ENCODE measurements at regions not wholly inside any gene's neighbourhood (a gene's known extent, or its start where the extent isn't known, plus 50 kb on each side); places are given as distances from the start of the nearest gene placed in this dataset.

DNA sequence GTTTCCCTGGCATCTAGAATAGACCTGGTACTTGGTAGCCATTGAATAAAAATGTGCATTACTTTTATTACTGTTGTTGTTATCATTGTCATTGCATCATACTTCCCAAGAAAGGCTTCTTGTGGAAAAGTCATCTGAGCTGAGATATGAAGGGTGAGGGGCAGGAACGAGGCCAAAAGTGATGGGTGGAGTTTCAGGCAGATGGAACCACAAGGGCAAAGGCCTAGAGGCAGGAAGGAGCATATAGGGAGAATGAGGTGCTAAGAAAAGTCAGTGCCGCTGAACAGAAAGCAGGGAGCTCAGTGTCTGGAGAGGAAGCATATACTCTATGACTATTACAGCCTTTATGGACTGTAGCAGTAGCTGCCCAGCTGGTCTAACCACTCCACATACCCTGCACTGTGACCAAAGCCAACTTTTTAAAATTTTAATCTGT lies 219.3 kb downstream of the SPP2 start:
- no peak for DNase-seq (ENCODE audit: low read depth)
- TF ChIP-seq, protein P1, sequence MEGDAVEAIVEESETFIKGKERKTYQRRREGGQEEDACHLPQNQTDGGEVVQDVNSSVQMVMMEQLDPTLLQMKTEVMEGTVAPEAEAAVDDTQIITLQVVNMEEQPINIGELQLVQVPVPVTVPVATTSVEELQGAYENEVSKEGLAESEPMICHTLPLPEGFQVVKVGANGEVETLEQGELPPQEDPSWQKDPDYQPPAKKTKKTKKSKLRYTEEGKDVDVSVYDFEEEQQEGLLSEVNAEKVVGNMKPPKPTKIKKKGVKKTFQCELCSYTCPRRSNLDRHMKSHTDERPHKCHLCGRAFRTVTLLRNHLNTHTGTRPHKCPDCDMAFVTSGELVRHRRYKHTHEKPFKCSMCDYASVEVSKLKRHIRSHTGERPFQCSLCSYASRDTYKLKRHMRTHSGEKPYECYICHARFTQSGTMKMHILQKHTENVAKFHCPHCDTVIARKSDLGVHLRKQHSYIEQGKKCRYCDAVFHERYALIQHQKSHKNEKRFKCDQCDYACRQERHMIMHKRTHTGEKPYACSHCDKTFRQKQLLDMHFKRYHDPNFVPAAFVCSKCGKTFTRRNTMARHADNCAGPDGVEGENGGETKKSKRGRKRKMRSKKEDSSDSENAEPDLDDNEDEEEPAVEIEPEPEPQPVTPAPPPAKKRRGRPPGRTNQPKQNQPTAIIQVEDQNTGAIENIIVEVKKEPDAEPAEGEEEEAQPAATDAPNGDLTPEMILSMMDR (IDR thresholded peaks at IDR 0.05; ENCODE audit: insufficient read depth, low read depth, low read length, missing control alignments), result no peak
- no peak overlapping the region for H3K4me3 ChIP-seq (ENCODE audit: low read depth, low read length)

DNA sequence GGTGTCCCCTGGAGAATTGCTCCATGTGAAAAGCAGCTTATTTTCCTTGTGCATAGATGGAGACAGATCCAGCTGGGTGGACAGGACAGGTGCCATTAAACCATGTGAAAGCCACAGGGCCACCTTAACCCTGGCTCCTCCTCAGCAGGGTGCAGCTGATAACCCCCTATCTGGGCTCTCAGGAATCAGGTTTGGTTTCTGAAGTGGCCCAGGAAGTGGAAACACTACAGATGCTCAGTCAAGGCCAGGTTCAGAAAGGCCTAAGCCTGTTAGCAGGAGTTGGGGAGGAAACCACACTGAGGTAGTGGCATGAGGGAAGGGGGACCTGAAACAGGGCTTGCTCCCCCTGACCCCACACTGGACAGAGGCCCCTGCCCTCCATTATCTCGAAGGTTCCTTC lies 217.0 kb downstream of the SPP2 start:
- DNase-seq (ENCODE audit: low read depth), result peak; percentile 7
- no peak overlapping the region for H3K4me3 ChIP-seq (ENCODE audit: low read depth, low read length)
- TF ChIP-seq, protein P1 (IDR thresholded peaks at IDR 0.05; ENCODE audit: insufficient read depth, low read depth, low read length, missing control alignments), result no peak

DNA sequence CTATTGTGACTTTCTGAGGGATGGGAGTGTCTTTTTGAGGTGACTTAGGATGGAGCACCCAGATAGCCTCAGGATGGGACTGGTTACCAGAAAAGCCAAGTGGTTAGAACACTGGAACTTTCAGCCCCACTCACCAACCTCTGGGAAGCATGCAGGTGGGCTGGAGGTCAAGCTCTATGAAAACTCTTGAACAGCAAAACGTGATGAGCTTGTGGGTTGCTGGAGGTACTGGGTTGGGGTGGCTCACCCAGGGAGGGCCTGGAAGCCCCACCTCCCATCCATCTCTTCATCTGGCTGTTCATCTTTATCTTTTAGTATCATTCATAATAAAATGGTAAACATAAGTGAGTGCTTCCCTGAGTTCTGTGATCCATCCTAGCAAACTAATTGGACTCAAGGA lies 216.4 kb downstream of the SPP2 start:
- DNase-seq (ENCODE audit: low read depth), result no peak
- H3K4me3 ChIP-seq (ENCODE audit: low read depth, low read length), result no peak overlapping the region
- TF ChIP-seq, protein P1 (IDR thresholded peaks at IDR 0.05; ENCODE audit: insufficient read depth, low read depth, low read length, missing control alignments), result no peak

DNA sequence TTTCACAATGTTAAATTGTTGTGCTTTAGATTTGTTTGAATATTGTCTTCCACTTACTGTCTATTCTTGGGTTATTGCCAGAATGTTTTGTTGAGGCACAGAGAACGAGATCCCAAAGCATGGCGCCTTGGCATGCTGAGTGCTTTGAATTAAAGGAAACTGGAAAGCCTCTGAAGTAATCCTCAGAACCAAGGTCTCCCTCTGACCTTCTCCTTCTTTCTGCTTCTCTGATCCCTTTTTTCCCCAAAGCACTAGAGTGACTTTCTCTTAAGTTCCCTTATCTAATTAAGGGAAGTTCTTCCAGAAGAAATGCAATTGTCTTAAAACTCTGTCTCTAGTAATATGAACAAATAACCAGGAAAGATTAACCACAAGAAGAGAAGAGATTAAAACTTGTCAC lies 214.7 kb downstream of the SPP2 start:
- DNase-seq (ENCODE audit: low read depth), result no peak
- H3K4me3 ChIP-seq (ENCODE audit: low read depth, low read length), result no peak overlapping the region
- TF ChIP-seq, protein P1 (IDR thresholded peaks at IDR 0.05; ENCODE audit: insufficient read depth, low read depth, low read length, missing control alignments), result no peak

DNA sequence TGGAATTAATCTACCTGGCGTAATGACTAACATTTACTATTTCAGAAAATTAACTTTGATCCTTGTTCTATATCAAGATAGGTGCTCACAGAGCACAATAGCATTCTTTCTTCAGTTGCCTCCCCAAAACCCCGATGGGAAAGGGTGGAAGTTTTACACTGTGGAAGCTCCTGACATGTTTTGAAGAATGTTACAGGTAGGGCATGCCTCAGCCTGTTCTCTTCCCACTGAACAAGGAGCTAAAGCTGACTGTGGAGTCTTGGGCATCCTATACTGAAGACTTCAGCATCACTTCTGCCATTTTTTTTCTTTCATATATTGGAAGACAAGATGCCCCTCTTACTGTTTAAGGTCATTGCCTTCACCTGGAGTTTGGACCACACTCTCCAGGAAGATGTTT lies 211.2 kb downstream of the SPP2 start:
- H3K4me3 ChIP-seq (ENCODE audit: low read depth, low read length), result no peak overlapping the region
- no peak for DNase-seq (ENCODE audit: low read depth)
- TF ChIP-seq, protein P1 (IDR thresholded peaks at IDR 0.05; ENCODE audit: insufficient read depth, low read depth, low read length, missing control alignments), result no peak

DNA sequence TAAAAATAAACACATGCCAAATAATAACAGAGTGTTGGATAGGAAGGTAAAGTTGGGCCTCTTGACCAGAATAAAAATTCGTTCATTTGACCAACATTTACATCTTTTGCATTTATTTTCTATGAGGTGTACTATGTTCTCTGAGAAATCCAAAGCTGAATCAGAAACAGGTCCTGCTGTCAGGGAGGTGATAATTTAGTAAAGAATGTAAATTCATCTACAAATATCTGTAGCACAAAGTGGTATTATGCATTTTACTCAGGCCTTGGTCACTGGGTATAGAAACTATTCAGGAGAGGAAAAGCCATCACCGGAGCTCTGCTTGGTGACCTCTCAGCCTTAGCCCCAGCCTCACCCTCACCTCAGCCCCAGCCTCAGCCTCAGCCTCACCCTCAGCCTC lies 208.9 kb downstream of the SPP2 start:
- H3K4me3 ChIP-seq (ENCODE audit: low read depth, low read length), result no peak overlapping the region
- TF ChIP-seq, protein P1 (IDR thresholded peaks at IDR 0.05; ENCODE audit: insufficient read depth, low read depth, low read length, missing control alignments), result no peak
- DNase-seq (ENCODE audit: low read depth), result no peak

DNA sequence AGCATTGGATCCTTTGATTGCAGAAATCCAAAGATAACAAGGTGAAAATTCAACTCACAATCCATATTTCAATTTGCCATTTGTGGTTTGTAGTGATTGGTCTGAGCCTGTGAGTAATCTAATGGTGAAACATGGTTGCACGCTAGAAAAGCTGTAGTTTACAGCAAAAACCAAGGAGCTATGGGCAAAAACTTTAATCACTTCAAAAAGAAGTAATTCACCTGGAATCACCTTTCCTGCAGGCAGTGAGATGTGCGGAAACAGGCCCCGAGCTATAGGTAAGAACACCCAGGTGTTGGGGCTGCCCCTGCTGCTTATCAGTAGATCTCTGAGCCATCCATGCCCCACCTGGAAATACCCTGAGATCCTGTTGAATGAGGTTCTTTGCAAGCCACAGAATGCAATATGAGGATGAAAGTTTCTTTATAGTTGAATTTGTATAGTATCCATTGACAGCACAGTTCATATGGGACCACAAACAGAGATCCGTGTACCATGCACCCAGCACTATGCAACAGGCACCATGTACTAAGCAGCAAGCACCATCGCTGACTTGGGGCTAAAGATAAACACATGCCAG lies 208.2 kb downstream of the SPP2 start:
- H3K4me3 ChIP-seq (ENCODE audit: low read depth, low read length), result no peak overlapping the region
- TF ChIP-seq, protein P1 (IDR thresholded peaks at IDR 0.05; ENCODE audit: insufficient read depth, low read depth, low read length, missing control alignments), result no peak
- DNase-seq (ENCODE audit: low read depth), result no peak

All from GM12865 (cell line).